Activated T-cell treated with anti-CD3 and anti-CD28 coated beads for 1 hour (primary cell): ENCODE measurements at regions not wholly inside any gene's neighbourhood (a gene's known extent, or its start where the extent isn't known, plus 50 kb on each side); places are given as distances from the start of the nearest gene placed in this dataset.

Experiments
- DNase-seq: peaks from one replicate; pipeline ENCODE4 v3.0.0-alpha.2; 2020; ENCODE audit warnings: low read depth

GRCh38 chr5:68407311-68408239, 192.0 kb downstream of the PIK3R1 start:
- DNase-seq: no peak

- no peak for DNase-seq
These were observed 192.9 kb downstream of the PIK3R1 start for GRCh38 chr5:68408345-68408871.

DNA sequence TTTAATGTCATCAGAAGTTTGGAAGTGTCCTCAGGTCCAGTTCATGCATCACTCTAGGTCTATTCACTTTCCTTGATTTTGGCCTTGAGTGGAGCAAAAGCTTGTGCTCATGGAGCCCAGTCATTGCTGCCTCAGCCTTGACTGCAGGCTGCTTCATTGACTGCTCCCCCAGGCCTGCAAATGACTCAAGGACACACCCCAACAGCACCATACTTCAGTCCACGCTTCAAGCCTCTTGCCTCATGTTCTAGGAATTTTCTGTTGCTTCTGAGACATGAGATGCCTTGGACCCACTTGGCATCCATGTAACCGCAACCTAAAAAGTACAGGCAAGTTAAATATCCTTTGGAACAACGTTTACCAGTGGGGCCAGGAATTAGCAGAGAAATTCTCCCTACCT, 193.7 kb downstream of the PIK3R1 start:
- no peak for DNase-seq

DNA sequence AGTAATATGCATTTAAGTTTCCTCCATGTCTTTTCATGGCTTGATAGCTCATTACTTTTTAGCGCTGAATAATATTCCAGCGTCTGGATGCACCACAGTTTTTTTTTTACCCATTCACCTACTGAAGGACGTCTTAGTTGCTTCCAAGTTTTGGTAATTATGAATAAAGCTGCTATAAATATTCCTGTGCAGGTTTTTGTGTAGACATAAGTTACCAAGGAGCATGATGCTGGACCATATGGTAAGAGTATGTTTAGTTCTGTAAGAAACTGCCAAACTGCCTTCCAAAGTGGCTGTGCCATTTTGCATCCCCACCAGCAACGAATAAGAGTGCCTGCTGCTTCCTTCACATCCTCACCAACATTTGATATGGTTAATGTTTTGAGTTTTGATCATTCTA, 195.6 kb downstream of the PIK3R1 start:
- DNase-seq: no peak

DNA sequence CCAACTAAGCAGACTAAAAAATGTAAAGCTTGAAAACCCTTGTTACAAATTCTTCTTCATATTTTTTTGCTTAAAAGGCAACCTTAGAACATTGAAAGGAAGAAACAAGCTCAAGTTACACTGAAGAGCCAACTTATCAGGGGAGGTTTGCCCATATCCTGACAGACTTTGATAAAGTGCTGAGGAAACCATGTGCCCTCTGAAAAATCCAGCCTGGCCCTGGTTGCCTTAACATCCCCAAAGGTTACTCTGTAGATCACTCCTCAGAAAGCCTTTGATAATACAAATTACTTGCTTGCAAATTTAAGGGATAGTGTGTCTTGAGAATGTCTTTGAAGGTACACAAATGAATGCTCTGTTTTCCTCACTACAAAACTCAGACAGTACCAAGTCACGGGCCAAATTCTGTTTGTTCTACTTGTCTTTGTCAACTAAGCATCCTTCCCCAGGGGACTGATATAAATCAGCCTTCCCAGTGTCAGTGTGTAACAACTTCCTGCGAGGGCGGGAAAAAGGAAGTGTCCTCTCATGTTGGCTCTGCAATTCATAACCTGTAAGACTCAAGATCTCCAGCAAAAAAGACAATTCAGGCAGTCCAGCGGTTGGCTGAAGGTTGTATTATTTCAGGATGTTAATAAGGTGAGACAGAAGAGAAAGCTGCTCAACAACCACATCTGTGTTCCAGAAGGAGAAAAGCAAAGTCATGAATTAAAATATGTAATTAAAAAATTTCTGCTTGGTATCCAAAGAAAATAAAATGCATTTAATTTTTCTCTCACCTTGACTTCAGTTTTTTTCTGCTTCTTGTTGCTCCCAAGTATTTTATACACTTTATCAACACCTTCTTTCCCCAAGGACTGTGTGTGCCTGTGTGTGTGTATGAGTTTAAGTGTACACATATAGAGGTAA, 199.9 kb downstream of the PIK3R1 start:
- no peak for DNase-seq

DNA sequence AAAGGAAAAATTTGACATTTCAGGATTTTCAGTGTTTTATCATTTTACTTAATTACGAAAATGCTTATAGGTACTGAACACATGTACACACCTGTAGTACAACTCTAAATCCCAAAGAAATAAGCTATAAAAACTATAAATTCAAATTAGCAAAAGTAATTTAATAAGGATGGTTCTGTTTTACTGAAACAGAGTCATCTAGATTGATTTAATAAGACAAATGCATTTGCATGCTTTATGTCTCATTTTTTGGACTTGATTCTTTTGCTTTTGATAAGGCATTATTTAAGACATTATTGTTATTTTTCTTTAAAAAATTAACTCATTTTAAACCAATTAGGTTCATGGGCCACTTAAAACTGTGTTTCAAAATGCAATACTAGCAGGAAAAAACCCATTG, 201.2 kb downstream of the PIK3R1 start:
- no peak for DNase-seq

DNA sequence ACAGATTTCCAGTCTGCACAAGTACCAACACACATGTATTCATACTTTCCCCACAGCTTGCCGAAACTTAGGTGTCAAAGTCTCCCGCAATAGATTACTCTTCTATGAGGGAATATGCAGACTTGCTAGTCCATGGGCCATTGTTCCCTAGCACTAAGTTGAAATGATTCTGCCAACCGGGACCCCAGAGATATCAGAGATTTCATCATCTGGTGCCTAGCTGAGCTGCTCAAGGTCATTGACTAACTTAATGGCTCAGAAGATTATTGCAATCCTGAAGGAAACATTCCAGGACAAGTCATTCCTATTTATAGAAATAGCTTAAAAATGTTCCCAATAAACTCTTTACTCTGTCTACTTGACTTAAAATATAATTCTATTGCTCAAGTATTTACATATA, 202.6 kb downstream of the PIK3R1 start:
- no peak for DNase-seq

DNA sequence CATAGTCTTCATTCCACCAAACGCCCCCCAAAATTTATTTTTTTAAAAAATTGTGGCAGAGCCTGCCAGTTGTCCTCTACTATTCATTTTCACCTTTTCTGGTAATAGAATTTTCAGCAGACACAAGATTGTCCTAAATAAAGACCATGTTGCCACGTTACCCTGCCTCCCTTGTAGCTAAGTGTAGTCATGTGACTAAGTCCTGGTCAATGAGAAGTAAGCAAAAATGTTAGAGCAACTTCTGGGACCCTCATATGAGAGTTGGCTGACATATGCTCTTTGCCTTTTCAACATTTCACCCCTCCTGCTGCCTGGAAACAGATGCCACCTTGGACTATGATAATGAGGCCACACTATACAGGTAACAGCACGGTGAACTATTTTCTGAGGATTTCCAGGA, 203.1 kb downstream of the PIK3R1 start:
- DNase-seq: no peak

DNA sequence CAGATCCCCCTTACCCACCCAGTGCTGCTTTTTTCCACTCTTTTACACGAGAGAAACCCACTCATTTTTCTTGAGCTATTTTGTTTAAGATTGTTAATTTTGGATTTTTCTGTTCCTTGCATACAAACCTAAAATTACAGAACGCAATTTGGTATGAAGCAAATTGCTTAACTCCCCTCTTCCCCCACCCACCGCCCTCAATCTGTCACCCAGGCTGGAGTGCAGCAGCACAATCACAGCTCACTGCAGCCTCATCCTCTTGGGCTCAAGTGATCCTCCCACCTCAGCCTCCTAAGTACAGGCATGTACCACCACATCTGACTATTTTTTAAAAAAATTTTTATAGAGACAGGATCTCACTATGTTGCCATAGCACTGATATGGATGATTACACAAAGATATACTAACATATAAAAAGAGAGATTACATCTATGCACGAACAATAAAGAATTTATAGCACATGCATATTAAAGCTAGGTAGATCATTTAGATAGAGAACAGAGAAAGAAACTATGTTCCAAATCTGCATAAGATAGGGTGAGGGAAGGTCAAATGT, 203.6 kb downstream of the PIK3R1 start:
- no peak for DNase-seq

DNA sequence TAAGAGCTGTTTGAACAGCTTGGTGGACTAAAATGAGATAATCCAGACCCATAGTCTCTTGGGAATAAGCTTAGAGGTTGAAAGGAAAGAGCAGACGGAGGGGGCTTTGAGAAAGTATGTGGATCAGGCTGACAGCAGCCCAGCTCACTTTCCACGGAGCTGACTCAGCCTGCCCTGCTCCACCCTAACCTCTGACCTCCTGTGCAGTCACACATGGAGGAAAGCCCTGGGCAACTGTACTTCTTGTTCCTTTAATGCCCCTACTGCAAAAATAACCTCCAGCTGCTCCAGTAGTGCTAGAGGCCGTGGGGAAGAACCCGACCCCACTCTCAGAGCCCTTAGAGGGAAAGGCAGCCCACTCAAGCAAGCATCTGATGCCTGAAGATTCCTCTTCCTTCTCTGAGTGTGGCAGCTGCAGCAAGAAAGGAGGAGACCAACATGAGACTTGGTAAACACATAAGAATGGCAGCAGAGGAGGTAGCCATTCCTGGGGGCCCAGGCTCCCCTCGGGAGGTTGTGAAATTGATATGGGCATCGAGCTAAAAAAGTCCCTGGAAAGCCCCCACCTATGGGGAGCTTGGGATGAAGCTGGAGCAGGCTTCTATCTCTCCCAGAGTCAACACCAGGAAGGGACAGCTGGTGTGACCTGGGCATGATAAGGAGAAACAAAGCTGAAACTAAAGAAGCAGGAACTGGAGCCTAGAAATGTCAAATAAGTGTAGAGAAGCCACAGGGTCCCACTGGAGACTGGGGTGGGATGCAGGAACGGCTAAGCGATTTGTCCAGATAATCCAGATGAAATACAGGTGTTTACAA, 204.3 kb downstream of the PIK3R1 start:
- no peak for DNase-seq

DNA sequence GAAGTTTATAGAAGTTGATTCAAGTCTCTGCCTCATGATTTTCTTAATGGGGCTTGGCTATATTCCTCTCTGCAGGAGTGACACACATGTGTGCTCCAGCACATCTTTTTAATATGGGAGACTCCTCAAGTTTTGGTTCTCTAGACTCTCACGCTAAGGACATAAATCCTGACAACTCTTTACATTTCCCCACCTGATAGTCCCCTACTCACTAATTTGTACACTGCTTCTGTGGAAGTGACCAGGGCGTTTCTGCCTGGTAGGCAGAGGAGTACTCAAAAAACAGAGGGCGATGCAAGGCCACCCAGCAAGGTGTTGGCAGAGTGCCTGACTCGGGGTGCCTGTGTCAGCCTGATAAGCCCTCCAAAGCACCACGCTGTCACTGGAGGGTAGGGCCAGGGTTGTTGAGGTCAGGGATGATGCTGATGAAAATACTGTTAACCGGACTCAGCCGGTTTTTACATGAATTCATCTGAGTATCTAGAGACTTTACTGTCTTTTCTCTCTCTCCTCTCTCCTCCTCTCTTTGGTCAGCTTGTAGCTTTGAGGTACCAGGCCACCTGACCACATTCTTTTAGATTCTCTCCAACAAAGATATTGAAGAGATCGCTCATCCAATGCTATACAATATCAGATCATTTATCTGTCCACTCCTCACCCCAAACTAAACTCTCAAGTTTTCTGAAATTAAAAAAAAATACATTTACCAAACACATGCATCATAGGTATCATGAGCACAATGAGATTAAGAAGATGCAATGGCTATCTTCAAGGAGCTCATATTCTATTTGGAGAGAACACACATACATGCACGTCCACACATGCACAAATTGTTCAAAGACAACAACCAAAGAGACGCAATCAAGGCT, 205.2 kb downstream of the PIK3R1 start:
- no peak for DNase-seq

DNA sequence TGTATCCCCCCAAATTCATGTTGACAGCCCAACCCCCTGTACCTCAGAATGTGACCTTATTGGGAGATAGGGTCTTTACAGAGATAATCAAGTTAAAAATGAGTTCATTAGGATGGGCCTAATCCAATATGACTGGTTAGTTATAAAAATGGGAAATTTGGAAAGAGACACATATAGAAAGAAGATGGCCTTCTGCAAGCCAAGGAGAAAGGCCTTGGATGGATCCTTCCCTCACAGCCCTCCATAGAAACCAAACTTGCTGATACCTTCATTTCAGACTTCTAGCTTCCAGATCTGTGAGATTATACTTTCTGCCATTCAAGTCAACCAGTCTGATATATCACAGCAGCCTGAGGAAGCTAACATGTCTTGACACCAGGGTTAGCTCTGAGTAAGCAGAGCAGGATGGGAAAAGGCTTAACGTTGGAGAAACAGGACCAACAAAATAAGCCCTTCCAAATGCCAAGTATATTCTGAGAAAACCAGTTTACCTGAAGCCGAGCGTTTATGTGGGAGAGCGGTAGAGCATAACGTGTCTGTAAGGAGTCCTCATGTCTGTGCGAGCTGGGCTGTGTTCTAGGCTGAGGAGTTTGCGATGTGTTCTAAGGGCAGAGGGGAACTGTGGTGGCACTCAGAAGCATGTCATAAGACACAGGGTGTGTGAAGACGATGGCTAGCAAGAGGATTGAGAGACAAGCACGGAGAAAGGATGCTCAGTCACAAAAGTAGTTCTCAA, 206.1 kb downstream of the PIK3R1 start:
- no peak for DNase-seq

DNA sequence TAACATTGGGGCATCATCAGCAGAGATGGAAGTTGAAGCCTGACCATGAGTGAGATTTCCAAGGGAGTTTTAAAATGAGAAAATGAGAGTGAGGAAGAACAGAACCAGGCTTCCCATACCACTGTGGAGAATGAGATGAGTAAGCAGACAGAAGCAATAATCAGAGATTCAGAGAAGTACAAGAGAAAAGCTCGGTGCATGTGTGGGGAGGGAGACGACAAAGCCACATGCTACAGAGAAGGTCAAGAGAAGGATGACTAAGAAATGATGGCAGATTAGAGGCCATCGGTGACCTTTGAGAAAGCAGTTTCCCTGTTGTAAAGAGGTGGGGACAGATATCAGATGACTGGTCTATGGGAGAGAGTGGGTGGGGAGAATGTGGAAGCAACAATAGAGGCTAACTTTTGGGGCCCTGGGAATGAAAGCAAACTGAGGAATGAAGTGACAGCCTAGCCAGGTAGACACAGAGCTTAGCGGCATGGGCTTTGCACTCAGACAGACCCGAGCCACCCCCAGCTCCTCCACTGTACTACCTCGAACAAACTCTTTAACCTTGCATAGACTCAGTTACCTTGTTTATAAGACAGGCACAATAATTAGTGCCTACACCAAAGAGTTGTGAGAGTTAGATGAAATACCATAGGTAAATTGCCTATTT, 207.7 kb downstream of the PIK3R1 start:
- no peak for DNase-seq

DNA sequence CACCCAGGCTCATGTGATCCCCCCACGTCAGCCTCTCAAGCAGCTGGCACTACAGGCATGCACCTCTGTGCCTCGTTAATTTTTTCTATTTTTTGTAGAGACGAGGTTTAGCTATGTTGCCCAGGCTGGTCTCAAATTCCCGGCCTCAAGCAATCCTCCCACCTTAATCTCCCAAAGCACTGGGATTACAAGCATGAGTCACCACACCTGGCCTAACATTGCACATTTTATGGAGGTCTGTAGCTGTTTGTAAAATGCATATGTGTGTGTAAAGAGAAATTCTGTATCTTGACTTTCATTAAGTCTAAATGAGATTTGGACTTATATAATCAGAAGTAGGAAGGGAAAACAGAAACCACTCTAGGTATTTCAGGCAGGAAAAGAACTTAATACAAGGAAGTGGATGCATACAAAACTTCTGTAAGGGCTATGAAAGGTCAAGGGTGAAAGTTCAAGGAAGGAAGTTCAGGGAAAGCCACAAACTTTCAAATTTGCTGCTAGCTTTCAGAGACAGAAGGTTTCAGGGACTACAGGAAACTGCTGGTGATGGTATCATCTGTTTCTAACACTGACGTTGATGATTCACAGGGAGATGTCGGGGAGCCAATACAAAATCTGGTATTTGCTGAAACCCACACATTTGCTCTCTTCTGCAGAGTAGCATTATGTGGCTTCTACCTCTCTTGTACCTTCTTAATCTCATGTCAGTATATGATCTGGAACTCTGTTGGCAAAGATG, 209.4 kb downstream of the PIK3R1 start:
- DNase-seq: no peak

- no peak for DNase-seq
These were observed 211.0 kb downstream of the PIK3R1 start for GRCh38 chr5:68426586-68426985.

DNA sequence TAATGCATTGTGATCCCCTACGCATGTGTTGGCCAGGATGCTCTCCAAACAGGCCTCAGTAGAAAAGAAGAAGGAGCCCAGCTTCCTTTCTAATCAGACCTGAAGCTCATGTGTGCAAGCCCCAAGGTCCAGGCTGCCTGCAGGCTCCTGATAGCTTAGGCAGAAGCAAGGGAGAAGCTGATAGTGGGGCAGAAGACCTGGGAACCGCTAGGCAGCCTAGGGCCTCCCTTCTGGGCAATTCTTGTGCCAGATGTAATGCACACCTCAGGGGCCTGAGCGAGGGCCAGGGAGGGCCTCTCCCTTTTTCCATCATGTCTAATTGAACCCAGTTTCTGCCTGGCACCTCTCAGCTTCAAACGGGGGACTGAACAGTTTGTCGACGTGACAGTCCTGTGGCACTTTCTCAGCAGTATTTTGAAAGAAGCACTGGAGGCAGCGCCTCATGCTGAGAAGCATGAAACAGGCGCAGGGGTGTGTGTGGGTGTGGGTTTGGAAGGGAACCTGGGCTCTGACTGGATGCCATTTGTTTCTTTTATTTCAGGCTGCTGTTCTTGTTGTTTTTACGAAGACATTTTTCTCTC, 212.8 kb downstream of the PIK3R1 start:
- no peak for DNase-seq

- DNase-seq: no peak
These were observed 214.0 kb downstream of the PIK3R1 start for GRCh38 chr5:68429510-68429909.

- no peak for DNase-seq
These were observed 214.7 kb downstream of the PIK3R1 start for GRCh38 chr5:68430279-68430678.
